Activated CD4-positive, alpha-beta T cell treated with anti-CD3 and anti-CD28 coated beads for 48 hours (primary cell): ENCODE measurements at regions not wholly inside any gene's neighbourhood (a gene's known extent, or its start where the extent isn't known, plus 50 kb on each side); places are given as distances from the start of the nearest gene placed in this dataset.
A peak's percentile ranks its signal among the peaks of the same experiment; 100 is the strongest.
"Not testable (repeated sequence)": the region's sequence is repeated elsewhere in the genome, so short reads cannot be mapped to it uniquely, and the experiment has no call there.

Experiments
- DNase-seq: peaks from one replicate; pipeline ENCODE4 v3.0.0-alpha.2; 2020

DNA sequence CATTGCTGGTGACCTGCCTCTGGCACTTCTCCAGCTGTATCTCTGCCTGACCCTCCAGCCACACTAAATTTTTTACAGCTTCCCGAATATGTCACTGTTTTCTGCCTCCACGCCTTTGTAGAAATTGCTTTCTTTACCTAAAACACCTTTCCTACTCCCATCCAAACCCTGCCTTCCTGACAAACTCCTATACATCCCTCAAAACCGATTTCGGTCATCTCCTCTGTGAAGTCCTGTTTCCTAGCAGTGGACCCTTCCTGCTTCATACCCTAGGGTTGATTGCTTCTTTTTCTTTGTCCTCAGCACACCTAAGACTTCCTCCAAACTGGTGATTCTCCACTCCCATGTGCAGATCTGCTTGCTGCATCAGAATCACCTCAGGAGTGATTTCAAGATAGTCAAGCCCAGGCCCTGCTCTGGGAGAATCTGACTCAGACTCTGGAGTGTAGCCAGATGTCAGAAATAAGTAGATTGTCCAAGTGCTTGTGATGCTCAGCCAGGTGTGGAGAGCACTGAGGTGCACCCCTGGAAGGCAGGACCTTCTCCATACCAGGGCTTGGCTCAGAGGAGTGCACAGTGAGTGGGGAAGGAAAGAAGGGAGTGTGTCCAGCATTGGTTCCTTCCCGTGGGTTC is 184.2 kb downstream of the COPRS start:
- no peak for DNase-seq

DNA sequence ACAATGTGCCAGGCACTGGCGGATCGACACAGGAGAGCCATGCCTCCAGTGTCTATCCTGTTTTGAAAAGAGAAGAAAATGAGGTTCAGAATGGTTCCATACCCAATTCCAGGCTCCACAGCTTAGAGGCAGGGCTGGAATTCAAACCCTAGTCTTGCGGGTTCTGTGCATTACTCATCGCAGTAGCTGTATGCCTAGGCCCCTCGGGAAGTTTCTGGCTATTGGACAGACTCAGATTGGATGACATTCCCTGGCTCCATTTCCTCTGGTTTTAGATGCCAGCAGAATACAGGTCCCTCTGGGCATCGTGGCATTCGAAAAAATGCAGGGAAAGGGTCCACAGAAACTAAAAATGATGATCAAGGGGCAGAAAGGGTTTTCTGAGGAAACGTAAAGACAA is 184.7 kb downstream of the COPRS start:
- no peak for DNase-seq

DNA sequence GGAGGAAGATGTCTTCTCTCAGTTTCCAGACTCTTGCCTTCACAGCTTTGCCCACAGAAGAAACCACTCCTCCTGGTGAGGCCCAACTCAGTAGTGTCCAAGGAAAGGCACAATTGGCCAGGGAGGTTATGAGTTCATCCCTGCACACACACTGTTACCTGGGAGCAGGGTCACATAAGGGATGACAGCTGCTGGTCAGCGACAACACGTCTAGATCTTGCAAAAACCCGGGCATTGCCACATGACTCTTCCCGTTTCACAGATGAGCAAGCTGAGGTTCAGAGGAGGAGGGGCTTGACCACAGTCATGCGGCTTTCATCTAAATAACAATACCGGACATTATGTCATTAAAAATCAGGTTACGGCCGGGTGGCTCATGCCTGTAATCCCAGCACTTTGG is 186.0 kb downstream of the COPRS start:
- DNase-seq, result no peak

DNA sequence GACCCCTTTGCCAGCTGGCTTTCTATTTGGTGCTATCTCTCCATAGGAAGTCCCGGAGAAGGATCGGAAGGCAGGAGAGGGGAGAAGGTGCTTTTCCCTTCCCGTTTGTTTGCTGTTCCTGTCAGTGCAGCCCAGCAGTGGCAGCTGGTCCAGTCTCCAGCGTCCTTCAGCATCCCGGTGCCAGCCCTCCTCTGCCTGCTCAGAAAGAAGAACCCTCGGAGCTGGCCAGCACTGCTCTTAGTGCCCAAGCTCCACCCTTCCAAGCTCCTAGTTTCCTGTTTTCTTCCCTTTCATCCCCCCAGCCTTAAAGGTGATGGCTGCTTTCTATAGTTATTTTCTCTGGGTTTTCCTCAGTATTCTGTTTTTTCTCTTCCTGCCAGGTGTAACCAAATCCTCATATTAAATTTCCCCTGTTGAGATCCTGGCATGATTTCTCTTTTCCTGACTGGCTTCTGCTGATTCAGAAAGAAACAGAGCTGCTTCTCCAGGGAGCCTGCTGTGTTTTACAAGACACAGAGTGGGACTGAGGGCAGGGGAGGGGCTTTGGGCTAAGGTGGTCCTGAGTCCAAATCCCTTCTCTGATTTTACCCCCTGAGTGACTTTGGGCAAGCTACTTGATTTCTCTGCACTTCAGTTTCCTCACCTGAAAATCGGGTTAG is 186.8 kb downstream of the COPRS start:
- no peak for DNase-seq

DNA sequence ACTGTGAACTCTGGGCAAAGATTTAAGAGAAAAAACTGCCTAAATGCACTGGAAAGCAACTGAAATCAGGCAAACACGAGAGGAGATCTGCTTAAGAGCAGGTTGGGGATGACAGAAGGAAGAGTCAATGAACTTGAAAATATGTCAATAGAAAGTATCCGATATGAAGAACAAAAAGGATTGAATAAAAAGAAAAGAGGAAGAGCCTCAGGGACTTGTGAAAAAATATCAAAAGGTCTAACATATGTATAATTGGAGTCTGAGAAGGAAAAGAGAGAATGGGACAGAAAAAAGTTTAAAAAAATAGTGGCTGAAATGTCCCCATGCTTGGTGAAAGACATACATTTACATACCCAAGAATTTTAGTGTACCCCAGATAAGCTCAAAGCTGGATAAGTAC is 195.5 kb downstream of the COPRS start:
- no peak for DNase-seq

DNA sequence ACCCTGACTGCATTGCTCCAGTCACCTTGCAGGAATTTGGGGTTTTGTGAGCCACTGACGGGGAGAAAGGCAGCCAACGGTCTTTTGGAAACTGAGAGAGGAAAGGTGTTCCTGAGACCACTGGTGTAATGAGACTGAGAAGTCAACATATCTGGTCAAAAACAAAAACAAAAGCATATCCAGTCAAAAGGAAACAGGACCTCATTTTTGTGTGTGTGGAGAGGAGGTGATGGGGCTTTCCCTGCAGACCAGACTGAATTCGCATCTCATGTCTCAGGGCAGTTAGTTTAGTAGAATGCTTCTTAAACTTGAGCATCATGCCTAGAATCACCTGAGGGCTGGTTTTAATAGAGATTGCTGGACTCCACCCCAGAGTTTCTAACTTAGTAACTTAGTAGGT is 198.4 kb downstream of the COPRS start:
- DNase-seq, result no peak

DNA sequence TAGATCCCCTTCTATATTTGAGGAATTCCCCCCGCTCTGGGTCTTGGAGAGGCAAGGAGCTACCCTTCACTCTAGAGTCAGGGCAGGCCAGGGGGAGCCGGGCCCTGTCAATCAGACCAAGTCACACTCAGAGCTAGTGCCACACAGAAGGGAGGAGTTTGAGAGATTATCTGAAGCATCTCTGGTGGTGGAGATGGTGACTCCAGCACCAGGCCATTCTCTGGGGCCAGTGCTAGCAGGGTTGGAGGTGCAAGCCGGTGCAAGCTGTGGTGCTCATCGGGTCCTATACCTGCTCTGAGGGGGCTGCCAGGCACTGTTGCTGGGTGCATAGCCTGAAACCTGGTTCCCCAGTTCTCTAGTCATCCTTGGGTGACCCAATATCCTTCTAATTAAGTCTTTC is 201.2 kb downstream of the COPRS start:
- DNase-seq, result no peak

DNA sequence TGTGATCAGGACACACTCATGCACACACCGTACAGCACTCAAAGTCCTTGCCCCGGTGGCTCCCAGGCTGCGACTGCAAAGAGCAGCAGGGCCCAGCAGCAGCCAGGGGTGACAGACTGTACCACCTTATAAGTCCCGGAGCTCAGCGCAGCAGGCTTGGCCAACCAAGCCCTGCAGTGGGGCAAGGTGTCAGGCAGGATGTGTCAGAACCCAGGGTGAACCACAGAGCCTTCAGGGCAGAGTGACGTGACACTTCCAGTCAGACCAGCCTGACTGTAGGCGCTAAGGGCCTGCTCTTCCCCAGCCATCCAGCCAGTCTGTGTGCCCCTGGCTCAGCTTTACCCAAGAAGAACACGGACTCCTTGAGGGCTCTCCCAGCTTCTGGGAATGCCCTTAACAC is 204.1 kb downstream of the COPRS start:
- peak; percentile 34 for DNase-seq

DNA sequence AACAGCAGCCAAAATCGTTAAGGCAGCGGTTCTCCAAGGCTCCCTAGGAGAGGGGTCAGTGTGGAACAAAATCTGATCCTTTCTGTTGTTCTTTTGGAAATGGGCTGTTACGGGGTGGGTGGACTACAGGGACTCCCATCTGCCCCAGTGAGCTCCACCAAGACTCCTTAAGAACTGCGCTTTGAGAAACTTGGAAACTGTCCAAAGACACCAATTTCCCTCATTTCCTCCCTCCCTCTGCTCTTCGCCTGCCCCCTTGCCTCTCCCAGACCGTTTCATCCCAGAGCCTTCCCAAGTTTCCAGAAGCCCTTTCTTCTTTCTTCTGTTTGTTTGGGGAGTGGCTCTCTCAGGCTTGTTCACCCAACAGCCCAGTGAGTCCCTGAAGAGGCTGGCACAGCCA is 205.4 kb downstream of the COPRS start:
- no peak for DNase-seq

DNA sequence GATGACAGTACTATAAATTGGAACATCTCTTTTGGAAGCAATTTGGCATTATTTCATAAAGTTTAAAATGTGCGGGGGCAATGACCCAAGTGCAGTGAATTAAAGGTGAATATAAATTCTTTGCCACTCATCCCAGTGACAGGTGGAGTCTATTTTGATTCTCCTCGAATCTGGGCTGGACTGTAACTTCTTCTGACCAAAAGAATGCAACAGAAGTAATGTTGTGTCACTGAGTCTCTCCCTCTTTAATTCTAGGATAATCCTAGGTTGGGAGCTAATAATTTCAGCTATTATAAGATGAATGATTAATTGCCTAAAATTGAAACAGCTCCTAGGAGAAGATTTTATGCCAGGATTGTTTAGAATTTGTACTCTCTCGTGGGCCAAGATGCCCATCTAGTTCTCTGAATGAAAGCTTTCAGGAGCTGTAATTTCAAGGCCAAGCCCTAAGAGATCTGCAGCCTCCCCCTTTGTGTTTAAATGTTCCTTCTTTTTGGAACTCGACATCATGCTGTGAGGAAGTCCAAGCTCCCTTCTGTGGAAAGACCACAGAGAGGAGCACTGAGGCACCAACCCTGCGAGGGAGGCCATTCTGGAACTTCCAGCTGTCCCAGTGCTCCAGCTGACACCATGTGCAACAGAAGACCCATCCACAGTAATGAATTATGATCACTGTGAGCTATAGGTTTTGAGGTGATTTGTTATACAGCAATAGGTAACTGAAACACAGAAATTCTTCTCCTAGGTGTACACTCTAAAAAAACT is 208.1 kb downstream of the COPRS start:
- no peak for DNase-seq

DNA sequence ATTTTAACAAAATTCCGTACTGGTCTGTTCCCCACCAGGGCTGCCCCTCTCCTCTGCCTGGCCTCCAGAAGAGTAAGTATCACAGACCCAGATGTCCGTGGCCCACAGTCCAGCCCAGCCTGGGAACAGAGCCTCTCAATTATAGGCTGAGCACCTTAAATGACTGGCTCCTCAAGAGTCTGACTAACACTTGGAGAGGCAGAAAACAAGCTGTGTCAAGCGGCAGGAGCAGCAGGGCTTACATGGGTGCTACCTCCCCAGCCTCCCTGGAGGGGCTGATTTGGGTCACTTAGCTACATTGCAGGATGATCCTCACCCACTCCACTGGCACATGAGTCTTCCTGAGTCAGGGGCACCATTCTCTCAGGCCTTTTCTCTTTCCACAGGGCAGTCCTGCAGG is 209.7 kb downstream of the COPRS start:
- DNase-seq, result no peak

DNA sequence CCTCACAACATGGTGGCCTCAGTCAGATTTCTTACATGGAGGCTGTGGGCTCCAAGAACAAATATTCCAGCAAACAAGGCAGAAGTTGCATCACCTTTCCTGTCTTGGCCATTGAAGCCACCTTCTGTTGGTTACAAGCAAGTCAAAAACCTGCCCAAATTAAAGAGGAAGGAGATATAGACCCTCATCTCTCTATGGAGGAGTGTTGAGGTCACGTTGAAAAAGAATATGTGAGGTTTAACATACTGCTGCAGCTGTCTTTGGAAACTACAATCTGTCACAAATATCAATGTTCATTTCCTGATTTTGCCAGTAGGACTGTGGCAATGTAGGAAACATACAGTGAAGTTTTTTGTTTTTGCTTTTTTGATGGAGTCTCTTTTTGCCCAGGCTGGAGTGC is 211.4 kb downstream of the COPRS start:
- no peak for DNase-seq

DNA sequence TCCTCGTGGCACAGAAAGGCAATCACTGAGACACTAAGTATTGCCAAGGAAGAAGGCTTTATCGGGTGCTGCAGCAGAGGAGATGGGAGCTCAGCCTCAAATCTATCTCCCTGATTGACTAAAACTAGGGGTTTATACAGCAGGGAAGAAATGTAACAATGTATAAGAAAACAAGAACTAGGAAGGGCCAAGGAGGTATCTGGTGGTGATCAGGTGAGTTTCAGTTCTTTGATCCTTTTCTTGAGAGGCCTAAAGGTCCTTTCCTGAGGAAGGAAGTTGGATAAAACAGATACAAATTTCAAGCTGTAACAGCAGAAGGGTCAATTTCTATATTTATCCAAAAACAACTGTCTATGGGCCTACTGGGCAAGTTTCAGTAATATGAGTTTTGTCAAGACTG is 212.4 kb downstream of the COPRS start:
- no peak for DNase-seq

DNA sequence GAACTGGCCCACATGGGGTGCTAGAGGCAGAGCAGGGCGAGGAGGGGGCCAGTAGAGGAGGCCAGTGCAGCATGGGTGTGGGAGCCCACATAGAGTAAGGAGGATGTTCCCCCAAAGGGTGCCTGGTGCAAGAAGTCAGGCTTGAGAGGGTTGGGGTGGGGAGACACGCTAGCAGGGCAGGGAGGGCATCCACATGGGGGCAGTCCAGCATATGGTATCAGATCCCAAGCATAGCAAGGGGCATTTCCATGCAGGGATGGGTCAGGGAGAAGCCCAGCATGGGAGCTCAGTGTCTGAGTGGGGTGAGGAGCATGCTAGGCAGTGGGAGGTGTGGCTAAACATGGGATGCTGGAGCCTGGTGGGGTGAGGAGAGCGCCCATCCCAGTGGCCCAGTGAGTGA is 213.7 kb downstream of the COPRS start:
- DNase-seq, result no peak

DNA sequence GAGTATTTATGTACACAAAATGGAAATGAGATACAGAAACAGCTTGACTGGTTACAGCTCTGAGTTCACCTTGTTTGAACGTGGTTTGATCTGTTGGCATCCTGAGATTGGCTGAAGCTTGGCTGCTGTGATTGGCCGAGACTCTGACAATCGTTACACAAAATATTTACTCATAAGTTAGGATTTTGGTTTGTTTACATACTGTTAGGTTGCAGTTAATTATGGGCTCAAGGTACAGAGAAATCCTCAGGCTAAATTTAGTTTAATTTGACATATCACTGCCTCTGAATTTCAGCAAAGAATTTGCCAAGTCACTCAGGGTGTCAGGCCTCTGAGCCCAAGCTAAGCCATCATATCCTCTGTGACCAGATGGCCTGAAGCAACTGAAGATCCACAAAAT is 227.3 kb downstream of the COPRS start:
- no peak for DNase-seq

DNA sequence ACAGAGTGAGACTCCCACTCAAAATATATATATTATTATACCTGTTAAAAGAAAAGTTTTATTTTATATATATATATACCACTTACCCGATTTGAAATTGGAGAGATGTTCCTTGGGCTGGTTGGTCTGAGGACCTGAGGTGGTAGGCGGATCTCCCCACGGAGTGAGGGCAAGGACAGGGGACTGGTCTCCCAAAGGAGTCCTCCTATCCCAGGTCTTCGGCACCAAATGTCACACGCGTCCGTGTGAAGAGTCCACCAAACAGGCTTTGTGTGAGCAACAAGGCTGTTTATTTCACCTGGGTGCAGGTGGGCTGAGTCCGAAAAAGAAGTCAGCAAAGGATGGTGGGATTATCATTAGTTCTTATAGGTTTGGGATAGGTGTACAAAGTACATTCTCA is 228.2 kb downstream of the COPRS start:
- DNase-seq, result not testable (repeated sequence)

DNA sequence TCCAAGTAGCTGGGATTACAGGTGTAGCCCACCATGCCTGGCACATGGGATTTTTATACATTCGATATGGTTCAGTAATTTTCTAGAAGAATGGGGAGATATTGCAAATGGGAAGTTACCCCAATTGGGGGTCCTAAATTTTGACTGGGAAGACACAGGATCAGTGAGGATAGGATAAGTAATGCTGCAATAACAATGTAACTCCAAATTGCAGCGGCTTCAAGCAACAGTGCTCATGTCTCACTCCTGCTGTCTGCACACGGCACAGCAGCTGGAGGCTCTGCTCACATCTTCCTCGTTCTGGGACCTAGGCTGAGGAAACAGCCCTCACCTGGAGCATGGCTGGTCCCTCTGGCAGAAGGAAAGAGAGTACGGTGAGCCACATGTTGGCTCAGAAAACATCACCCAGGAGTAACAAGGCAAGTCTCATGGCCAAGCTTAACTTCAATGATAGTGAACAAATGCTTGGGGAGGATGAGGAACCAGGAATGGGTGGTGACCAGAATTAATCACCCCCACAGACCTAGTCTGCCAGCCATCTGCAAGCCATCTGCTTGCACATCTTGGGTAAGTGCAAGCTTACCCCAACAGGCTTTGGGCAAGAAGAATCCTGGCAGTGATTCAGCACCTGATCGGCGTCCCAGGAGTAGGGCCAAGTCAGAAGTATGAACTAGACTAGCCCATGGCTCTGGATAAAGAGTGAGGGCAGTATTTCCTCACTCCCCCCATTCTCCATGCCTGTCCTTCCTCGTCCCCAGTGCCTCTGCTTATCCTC is 229.2 kb downstream of the COPRS start:
- DNase-seq, result no peak

DNA sequence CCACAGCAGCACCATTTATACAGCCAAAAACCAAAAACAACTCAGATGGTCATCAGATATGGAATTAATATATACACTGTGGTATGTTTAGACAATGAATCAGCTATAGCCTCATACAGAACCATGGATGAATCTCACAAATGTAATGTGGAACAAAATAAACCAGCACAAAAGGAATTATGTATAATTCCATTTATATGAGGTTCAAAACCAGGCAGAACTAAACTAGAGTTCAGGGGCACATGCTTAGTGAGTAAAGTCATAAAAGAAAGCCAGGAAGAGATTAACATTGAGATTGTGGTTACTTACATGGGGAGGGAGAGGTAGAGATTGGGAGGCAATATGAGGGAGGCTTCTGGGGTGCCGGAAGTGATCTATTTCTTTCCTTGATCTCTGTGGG is 231.1 kb downstream of the COPRS start:
- no peak for DNase-seq

DNA sequence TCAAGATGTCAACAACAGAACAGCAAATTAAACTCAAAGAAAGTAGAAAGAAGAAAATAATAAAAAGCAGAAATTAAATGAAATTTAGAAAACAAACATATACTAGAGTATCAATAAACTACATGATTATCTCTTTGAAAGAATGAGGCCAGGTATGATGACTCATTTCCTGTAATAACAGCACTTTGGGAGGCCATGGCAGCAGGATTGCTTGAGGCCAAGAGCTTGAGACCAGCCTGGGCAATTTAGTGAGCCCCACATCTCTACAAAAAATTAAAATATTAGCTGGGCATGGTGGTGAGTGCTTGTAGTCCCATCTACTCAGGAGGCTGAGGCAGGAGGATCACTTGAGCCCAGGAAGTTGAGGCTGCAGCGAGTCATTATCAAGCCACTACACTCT is 232.5 kb downstream of the RAB11FIP4 start:
- no peak for DNase-seq

DNA sequence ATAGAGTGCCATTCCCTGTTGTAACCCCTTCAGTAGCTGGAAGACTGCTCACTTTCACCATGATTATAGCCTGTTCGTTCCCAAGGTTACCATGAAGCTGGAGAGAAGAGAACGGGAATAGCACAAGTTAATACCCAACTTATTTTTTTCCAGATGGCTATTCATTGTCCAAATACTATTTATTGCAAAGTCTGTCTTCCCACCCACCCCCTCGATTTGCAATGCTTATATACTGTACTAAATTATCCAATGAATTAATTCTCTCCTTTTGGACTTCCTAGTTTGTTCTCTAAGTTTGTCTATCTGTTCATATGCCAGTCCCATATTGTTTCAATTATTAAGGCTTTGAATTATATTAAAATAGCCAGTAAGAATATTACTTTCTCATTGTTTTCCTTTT is 231.0 kb downstream of the RAB11FIP4 start:
- no peak for DNase-seq

DNA sequence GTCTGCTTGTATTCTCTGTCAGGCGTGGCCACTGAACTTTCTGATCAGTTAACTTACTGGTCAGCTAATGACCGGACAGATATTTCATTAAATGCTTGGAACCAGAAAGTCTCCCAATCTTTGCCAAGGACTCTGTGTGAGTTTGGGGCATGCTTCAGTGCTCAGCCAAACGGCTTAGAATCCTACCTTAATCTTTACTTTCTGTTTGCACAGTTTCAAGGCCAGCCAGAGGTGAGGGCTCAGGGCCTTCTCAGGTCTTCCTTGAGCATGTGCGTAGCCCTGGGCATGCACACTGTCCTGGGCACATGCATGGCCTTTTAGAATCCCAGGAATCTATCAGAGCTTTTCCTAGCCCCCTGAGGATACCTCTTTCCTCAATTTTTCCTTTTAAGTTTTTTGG is 230.1 kb downstream of the RAB11FIP4 start:
- DNase-seq, result no peak

DNA sequence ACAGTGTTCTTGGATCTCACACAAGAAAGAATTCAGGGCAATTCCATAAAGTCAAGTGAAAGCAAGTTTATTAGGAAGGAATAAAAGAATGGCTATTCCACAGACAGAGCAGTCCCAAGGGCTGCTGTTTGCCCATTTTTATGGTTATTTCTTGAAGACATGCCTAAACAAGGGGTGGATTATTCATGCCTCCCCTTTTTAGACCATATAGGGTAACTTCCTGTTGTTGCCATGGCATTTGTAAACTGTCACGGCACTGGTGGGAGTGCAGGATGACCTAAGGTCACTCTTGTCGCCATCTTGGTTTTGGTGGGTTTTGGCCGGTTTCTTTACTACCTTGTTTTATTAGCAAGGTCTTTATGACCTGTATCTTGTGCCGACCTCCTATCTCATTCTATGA is 219.6 kb downstream of the RAB11FIP4 start:
- not testable (repeated sequence) for DNase-seq
